ENCODE measurements at regions not wholly inside any gene's neighbourhood (a gene's known extent, or its start where the extent isn't known, plus 50 kb on each side); places are given as distances from the start of the nearest gene placed in this dataset.

DNA sequence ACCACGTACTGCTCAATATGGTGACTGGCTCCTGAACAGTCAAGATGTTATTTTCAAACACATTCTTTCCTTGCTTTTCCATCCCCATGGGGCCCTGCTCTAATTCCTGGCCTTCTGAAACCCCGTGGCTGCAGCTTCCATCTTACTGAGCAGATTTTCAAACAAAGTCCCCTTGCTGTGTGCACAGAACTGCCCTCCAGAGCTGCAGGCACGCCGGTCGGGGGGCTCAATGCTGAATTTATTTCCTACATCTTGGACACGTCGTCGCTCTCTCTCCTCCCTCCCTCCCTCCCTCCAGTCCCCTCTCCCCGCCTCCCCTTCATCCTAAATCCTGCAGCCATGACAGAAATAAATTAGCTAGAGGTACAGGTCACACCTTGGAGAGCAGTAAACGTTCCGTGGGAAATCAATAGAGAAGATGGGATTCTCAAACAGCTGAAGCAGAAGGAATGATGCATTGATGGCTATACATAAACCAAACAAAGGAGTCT lies 243.1 kb upstream of the BLID start:
- peaks cover 0 to 7% (median 0%) of the 10 kb centered on the region in 3 donors for H3K27me3 Mint-ChIP-seq
- ATAC-seq (ENCODE audit: low read depth in 2 of 2) (no peak), DNase-seq (no peak)
- H3K9me3 Mint-ChIP-seq: peaks cover 0 to 9% (median 4%) of the 10 kb centered on the region in 7 donors
- no peaks in the 10 kb centered on the region for H3K36me3 Mint-ChIP-seq
- H3K4me1 Mint-ChIP-seq: no peaks in the 10 kb centered on the region
- no peak overlapping the region for H3K4me3 Mint-ChIP-seq
- no peak overlapping the region for H3K27ac Mint-ChIP-seq

DNA sequence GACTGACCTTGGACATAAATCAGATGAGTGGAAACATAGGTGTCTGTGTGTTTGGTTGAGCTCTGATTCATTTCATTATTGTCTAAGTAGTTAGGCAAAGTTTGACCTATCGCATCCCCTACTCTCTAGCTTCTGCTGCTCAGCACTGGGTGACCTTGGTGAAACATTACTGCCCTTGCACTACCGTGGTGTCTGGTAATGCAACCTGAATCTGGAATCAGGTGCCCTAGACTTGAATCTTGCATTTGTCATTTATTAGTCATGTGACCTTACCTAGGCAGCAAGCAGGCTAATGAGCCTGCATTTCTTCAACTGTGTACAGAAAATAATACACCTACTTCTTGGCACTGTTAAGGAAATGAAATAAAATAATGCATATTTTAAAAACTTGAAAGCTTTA lies 242.3 kb upstream of the BLID start:
- ATAC-seq (ENCODE audit: low read depth in 2 of 2) (no peak), DNase-seq (no peak)
- Mint-ChIP-seq H3K9me3 (peaks cover 0 to 9% (median 4%) of the 10 kb centered on the region in 7 donors), H3K27me3 (peaks cover 0 to 7% (median 0%) of the 10 kb centered on the region in 3 donors), H3K4me3 (no peak overlapping the region), H3K27ac (no peak overlapping the region), H3K36me3 (no peaks in the 10 kb centered on the region), H3K4me1 (no peaks in the 10 kb centered on the region)

DNA sequence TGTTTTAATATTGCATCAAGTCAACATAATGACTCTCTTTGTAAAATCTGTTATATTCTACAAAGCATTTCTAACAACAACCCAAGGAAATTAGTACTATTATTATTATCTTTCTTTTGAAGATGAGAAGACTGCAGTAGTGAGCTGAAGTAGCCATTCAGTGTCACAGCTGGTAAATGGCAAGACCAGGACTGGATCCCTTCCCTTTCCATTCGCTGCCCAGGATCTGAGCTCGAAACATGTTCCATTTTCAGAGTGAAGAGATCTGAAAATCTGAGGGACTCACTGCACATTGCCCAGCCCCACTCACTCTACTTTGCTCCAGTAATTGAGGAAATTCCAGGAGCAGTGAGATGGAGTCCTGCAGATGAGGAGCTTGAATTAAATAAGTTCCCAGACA lies 240.0 kb upstream of the BLID start:
- Mint-ChIP-seq H3K27me3 (peaks cover 0 to 6% (median 1%) of the 10 kb centered on the region in 3 donors), H3K4me1 (no peaks in the 10 kb centered on the region), H3K9me3 (peaks cover 0 to 9% (median 4%) of the 10 kb centered on the region in 7 donors), H3K4me3 (no peak overlapping the region), H3K36me3 (no peaks in the 10 kb centered on the region), H3K27ac (no peak overlapping the region)
- no peak for ATAC-seq (ENCODE audit: low read depth in 2 of 2)
- DNase-seq: no peak

DNA sequence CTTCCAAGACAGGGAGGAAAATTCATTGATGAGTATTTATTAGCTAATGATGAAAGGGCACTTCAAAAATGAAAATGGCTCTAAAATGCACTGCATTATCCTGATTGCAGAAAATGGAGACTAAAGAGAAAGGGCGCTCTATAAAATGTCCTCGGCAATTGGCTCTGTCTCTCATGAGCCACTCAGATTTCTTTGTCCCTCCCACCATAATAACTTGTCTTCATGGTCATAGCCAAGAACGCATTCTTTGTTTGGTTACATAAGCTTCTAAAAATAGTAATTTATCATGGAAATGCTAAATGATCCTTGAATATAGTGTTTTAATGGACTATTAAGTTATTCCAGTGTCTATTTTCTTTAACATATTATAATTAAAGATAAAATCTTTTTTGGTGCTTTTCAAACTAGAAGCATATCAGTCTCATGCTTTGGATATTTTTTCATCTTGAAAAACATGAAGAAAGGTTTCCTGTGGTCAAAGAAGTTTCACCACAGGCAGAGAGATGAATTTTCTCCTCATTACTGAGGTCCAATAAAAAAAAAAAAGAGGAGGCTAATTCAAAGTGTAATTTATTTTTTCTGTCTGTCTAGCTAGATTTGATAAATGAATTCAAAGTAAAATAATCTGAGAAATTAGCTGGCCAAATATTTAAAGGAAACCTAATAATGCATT lies 238.1 kb upstream of the BLID start:
- ATAC-seq (ENCODE audit: low read depth in 2 of 2) (no peak), DNase-seq (no peak)
- Mint-ChIP-seq H3K4me3 (no peak overlapping the region), H3K36me3 (no peaks in the 10 kb centered on the region), H3K9me3 (peaks cover 0 to 12% (median 5%) of the 10 kb centered on the region in 7 donors), H3K27ac (no peak overlapping the region), H3K4me1 (no peaks in the 10 kb centered on the region), H3K27me3 (peaks cover 0 to 6% (median 0%) of the 10 kb centered on the region in 3 donors)

DNA sequence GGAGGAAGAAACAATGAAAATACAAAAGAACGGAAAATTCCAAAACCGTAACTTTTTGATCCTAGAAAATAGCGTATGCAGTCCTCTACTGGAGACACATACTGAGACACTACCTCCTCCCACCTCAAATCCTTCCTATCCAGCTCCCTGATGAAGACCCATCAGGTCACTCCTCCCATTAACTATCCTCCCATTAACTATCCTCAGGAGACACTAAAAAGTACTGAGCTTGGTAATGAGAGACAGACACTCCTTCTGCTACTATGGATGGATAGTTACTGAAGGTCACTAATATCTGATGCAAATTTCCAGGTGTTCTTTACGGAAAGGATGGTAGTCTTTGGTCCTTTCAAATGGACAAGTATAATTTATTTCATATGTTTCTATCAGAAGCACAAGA lies 237.5 kb upstream of the BLID start:
- Mint-ChIP-seq H3K27me3 (peaks cover 0 to 6% (median 0%) of the 10 kb centered on the region in 3 donors), H3K4me1 (no peaks in the 10 kb centered on the region), H3K9me3 (peaks cover 0 to 12% (median 5%) of the 10 kb centered on the region in 7 donors), H3K4me3 (no peak overlapping the region), H3K27ac (no peak overlapping the region), H3K36me3 (no peaks in the 10 kb centered on the region)
- no peak for DNase-seq
- ATAC-seq (ENCODE audit: low read depth in 2 of 2): no peak

DNA sequence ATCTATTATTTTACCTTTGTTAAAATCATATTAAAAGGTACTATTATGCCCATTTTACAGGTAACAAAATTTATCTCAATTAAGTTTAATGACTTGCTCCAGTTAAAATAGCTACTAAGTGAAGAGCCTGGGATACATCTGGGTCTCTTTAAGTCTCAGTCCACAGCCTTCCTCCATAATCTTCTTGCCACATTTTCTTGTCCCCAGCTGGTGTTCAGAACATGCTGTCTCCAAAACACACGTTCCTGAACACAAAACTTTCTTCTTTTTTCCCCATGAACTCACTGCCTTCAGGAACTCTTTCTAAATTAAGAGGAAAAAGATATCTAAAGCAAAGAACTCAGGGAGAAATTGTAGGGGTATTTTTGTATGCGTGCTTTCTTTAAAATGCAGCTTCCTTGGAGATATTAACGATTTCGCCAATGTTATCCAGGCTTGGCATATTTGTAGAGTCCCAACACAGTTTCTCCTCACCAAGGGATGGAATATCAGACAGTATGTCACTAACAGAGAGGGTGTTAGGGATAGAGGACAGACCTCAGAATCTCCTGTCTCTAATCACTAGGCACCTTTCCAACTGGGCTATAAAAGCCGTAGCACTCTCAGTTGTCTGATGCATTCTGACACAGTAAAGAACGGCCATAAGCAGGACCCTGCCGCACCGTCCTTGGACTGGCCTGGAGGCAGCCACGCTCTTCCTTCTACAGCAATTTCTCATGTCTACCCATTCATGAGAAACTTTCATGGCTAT lies 232.8 kb upstream of the BLID start:
- Mint-ChIP-seq H3K36me3 (no peaks in the 10 kb centered on the region), H3K27me3 (peaks cover 0 to 9% (median 0%) of the 10 kb centered on the region in 3 donors), H3K4me3 (no peak overlapping the region), H3K9me3 (peaks cover 0 to 13% (median 4%) of the 10 kb centered on the region in 7 donors), H3K27ac (no peak overlapping the region), H3K4me1 (no peaks in the 10 kb centered on the region)
- DNase-seq (no peak), ATAC-seq (ENCODE audit: low read depth in 2 of 2) (no peak)

DNA sequence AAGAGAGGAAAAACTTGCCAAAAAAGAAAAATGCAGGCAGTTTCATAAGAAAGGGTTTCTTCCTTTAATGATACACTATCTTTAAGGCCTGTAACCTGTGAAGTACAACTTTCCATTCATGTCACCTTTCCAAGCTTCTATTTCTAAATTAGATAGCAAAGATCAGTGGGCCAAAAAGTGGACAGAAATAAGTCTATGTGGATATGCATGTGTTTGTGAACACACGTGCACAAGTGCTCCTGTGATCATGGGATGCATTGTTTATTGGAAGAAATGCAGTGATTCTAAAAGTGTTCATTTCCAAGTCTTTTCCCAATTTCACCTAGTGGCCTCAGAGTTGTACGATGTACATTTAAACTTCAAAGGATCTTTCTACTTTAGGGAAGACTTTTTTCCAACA lies 230.0 kb upstream of the BLID start:
- H3K9me3 Mint-ChIP-seq: peaks cover 0 to 29% (median 10%) of the 10 kb centered on the region in 7 donors
- no peak for ATAC-seq (ENCODE audit: low read depth in 2 of 2)

DNA sequence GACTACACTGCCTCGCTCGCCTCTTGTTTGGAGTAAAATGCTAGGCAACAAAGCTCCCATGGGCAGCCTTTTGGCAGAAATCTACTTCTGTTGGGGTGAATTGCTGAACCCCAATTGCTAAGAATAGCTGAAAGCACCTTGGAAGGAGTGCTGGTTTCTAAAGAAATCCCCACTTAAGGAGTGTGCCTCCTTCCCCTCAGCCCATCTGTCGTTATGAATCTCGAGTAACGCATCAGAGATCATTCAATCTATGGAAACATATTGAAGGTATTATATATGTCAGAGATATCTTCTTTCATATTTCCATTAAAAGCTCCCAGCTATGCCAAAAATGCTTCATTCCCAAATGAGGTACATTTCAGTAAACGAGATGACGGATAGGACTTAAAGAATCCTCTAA lies 229.6 kb upstream of the BLID start:
- ATAC-seq (ENCODE audit: low read depth in 2 of 2): no peak
- H3K4me1 Mint-ChIP-seq: no peaks in the 10 kb centered on the region
- DNase-seq: no peak
- no peak overlapping the region for H3K4me3 Mint-ChIP-seq
- no peak overlapping the region for H3K27ac Mint-ChIP-seq
- H3K9me3 Mint-ChIP-seq: peaks cover 0 to 28% (median 9%) of the 10 kb centered on the region in 7 donors
- no peaks in the 10 kb centered on the region for H3K36me3 Mint-ChIP-seq
- peaks cover 0 to 3% (median 0%) of the 10 kb centered on the region in 3 donors for H3K27me3 Mint-ChIP-seq

More for the DNA sequence above, 230.0 kb upstream of the BLID start:
- H3K4me1 Mint-ChIP-seq: no peaks in the 10 kb centered on the region
- H3K4me3 Mint-ChIP-seq: no peak overlapping the region
- peaks cover 0 to 3% (median 0%) of the 10 kb centered on the region in 3 donors for H3K27me3 Mint-ChIP-seq
- H3K27ac Mint-ChIP-seq: no peak overlapping the region
- no peak for DNase-seq
- no peaks in the 10 kb centered on the region for H3K36me3 Mint-ChIP-seq

DNA sequence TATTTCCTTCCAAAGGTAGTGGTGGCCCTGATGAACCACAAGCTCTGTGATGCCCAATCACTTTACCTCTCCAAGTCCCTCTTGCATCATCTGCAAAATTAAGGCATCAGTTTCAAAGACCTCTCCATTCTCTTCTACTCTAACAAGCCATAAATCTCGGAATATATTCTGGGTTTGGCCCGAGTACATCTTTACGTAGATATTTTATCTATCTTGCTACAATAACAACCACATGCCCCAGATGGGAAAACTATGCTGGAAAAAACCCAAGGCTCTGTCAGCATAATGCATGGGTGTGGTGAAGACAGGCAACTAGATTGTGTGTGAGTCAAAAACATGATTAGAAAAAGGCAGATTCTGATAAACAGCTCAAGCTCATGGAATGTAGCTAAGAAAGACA lies 228.2 kb upstream of the BLID start:
- Mint-ChIP-seq H3K4me1 (no peaks in the 10 kb centered on the region), H3K4me3 (no peak overlapping the region), H3K27ac (no peak overlapping the region), H3K36me3 (no peaks in the 10 kb centered on the region), H3K27me3 (peaks cover 0 to 7% (median 0%) of the 10 kb centered on the region in 3 donors), H3K9me3 (peaks cover 0 to 27% (median 10%) of the 10 kb centered on the region in 7 donors)
- ATAC-seq (ENCODE audit: low read depth in 2 of 2) (no peak), DNase-seq (no peak)

DNA sequence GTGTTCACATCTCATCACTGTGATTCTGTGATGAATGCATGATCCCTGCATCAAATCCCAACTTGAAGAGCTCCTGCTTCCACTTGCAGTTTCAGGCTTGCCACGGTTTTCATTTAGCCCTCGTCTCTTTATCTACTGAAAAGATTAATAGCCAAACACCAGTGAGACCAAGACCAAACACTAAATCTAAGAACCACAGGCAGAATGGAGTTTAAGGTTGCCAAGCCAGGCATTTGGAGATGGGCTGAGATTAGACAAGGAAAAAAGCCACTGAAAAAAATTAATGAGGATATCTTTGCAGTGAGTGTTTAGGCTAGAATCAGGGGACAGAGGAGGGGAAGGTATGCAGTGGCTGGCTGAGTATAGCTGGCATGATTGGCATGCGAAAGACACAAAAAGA lies 227.2 kb upstream of the BLID start:
- peaks cover 0 to 4% (median 0%) of the 10 kb centered on the region in 3 donors for H3K27me3 Mint-ChIP-seq
- no peak overlapping the region for H3K4me3 Mint-ChIP-seq
- peaks cover 0 to 27% (median 10%) of the 10 kb centered on the region in 7 donors for H3K9me3 Mint-ChIP-seq
- DNase-seq: no peak
- no peaks in the 10 kb centered on the region for H3K36me3 Mint-ChIP-seq
- ATAC-seq (ENCODE audit: low read depth in 2 of 2): no peak
- no peaks in the 10 kb centered on the region for H3K4me1 Mint-ChIP-seq
- no peak overlapping the region for H3K27ac Mint-ChIP-seq

DNA sequence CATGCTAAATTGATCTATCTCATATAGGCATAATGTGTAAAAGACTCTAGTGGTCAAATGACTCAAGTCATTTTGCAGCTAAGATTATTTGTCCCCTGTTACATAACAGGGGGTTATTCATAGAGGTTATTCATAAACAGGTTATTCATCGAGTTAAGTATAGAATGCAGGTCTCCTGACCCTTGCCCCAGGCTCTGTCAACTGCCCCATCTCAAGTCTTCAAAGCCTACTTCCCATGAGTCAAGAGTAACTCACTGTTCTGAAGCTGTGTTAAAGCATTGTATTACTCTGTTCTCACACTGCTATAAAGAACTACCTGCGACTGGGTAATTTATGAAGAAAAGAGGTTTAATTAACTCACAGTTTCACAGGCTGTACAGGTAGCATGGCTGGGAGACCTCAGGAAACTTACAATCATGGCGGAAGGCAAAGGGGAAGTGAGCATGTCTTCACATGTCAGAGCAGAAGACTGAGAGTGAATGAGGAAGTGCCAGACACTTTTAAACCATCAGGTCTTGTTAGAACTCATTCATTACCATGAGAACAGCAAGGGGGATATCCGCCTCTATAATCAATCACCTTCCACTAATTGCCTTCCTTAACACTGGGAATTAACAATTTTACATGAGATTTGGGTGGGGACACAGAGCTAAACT lies 226.2 kb upstream of the BLID start:
- peaks cover 0 to 4% (median 0%) of the 10 kb centered on the region in 3 donors for H3K27me3 Mint-ChIP-seq
- H3K4me1 Mint-ChIP-seq: no peaks in the 10 kb centered on the region
- H3K36me3 Mint-ChIP-seq: no peaks in the 10 kb centered on the region
- DNase-seq: no peak
- peaks cover 0 to 23% (median 10%) of the 10 kb centered on the region in 7 donors for H3K9me3 Mint-ChIP-seq
- ATAC-seq (ENCODE audit: low read depth in 2 of 2): no peak
- H3K4me3 Mint-ChIP-seq: no peak overlapping the region
- no peak overlapping the region for H3K27ac Mint-ChIP-seq

DNA sequence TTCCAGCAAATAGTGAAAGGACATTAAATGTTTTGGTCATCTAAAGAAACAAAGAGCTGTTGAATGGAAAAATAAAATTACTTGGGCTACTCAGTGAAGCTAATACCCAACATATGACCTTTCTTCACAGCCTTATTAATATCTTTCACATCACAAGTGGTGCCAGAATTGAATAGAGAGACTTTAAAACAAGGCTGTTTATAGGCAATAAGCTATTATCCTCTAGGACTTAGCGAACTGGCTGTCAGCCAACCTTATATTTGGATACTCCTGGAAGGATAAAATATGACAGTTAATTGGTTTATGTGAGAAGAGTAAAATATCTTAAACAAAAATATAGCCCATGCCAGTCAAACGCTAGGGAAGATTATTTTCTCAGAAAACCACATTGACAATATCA lies 225.5 kb upstream of the BLID start:
- Mint-ChIP-seq H3K4me3 (no peak overlapping the region), H3K36me3 (no peaks in the 10 kb centered on the region), H3K4me1 (no peaks in the 10 kb centered on the region), H3K27me3 (peaks cover 0 to 4% (median 0%) of the 10 kb centered on the region in 3 donors), H3K27ac (no peak overlapping the region), H3K9me3 (peaks cover 0 to 23% (median 10%) of the 10 kb centered on the region in 7 donors)
- no peak for ATAC-seq (ENCODE audit: low read depth in 2 of 2)
- no peak for DNase-seq

DNA sequence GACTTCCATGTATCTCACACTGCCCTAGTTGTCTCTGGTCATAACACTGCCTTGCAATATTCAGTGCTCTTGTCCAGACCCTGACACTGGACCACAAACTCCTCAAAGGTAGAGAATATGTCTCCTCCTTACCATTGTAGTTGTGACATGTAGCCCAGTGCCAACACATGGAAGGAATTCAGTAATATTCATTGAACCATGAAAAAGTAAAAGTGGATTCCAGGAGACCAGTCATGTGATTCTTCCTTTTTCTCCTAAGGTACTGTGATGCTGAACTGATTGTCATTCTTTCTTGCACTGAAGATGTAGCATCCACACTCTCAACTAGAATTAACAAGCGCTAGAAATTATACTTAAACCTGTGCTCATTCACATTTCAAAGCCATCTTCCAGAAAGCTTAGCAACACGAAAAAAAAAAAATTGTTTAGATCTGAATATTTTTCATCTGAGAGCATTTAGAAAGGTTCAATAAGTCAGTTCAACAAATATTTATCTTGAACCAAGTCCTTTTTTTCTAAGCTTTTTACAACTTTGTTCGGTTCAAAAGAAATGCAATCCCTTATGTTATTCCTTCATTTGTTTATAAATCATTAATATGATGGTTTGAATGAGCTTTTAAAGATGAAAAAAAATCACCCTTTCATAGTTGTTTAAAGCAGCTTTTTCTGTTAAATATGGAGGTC lies 224.7 kb upstream of the BLID start:
- H3K27ac Mint-ChIP-seq: no peak overlapping the region
- no peak for ATAC-seq (ENCODE audit: low read depth in 2 of 2)
- DNase-seq: no peak
- H3K36me3 Mint-ChIP-seq: no peaks in the 10 kb centered on the region
- peaks cover 0 to 4% (median 0%) of the 10 kb centered on the region in 3 donors for H3K27me3 Mint-ChIP-seq
- no peaks in the 10 kb centered on the region for H3K4me1 Mint-ChIP-seq
- no peak overlapping the region for H3K4me3 Mint-ChIP-seq
- H3K9me3 Mint-ChIP-seq: peaks cover 0 to 23% (median 10%) of the 10 kb centered on the region in 7 donors
